HK-2 (cell line): ENCODE measurements at regions not wholly inside any gene's neighbourhood (a gene's known extent, or its start where the extent isn't known, plus 50 kb on each side); places are given as distances from the start of the nearest gene placed in this dataset.

Experiments
- DNase-seq: peaks from one replicate; pipeline ENCODE4 v3.0.0-alpha.2; 2018; ENCODE audit not compliant: unreplicated experiment

GRCh38 chr2:103810875-103811274 is 1043.0 kb upstream of the POU3F3 start:
- DNase-seq, result no peak

- no peak for DNase-seq
Observed at GRCh38 chr2:103814016-103814415, 1039.9 kb upstream of the POU3F3 start.

DNA sequence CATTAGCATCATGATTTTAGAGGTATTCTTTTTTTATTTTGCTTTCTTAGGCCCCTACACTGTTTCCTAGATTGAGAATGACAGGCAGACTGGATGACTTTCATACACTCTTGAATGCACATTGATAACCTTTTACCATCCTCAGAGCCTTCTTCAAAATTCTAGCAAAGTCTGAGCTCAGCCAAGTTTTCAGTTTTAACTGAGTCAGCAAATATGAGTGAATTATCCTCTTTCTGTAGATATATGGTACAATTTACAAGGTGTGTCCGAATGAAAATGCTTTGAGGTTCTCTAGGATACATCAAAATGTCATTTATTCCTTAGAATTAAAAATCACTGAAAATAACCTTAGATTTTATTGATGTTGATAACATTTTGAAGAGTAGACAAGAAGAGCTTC is 1038.2 kb upstream of the POU3F3 start:
- DNase-seq, result no peak

DNA sequence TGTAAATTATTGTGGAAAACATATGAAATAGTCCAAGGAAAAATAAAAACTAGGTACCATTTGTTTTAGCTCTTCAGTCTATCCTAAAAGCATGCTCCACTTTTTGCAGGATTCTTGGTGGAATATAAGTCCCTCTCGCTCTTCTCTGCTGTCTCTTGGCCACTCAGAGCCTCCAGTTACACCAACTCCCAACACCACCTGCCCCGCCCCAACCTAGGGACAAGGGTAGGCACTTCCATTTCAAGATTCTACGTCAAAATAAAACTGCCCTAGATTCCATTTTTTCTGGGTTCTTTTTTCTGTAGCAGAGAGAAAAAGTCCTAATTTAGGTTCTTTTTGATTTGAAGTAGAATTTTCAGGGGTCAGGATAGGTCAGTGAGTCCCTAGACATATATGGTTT is 1036.2 kb upstream of the POU3F3 start:
- no peak for DNase-seq

GRCh38 chr2:103818176-103818575 is 1035.7 kb upstream of the POU3F3 start:
- DNase-seq, result no peak

GRCh38 chr2:103819599-103819998 is 1034.3 kb upstream of the POU3F3 start:
- no peak for DNase-seq

DNA sequence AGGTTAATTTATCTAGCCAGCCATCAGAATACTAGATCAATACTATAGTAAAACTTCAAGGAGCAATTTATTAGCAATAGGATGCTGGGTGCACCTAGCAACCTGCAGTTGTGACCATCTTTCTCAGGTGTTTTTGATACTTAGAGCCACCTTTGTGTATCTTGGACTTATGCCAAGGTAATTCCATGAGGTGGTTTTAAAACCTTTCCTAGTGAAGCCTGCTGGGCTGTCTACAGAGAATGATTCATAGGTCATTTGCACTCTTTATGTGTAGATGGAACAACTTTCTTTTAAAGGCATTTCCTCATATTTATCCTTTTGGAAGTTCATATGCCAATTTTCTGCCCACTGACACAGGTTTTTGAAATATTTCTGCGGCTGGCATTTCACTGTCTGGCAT is 1030.1 kb upstream of the POU3F3 start:
- DNase-seq, result no peak

- no peak for DNase-seq
Observed at GRCh38 chr2:103847276-103847675, 1006.6 kb upstream of the POU3F3 start.

DNA sequence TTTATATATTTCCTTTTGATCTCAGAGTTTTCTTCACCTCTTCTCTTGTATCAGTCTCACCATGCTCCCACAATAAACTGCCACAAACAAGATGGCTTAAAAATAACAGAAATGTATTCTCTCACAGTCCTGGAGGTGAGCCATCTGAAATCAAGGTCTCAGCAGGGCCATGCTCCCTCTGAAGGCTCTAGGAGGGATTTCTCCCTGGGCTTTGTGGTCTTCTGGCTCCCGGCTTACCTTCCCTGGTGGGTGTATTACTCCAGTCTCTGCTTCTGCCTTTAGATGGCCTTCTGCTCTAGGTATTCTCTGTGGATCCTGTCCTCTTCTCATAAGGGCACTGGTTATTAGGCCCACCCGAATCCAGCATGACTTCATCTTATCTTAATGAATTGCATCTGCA is 994.7 kb upstream of the POU3F3 start:
- no peak for DNase-seq

- DNase-seq, result no peak
Observed at GRCh38 chr2:103860016-103860415, 993.9 kb upstream of the POU3F3 start.

GRCh38 chr2:103868396-103868795 is 985.5 kb upstream of the POU3F3 start:
- no peak for DNase-seq

GRCh38 chr2:103873716-103874351 is 980.1 kb upstream of the POU3F3 start:
- DNase-seq, result no peak

- no peak for DNase-seq
Observed at GRCh38 chr2:103875131-103875530, 978.8 kb upstream of the POU3F3 start.

GRCh38 chr2:103875531-103875930 is 978.4 kb upstream of the POU3F3 start:
- no peak for DNase-seq

- no peak for DNase-seq
Observed at GRCh38 chr2:103876611-103877010, 977.3 kb upstream of the POU3F3 start.

DNA sequence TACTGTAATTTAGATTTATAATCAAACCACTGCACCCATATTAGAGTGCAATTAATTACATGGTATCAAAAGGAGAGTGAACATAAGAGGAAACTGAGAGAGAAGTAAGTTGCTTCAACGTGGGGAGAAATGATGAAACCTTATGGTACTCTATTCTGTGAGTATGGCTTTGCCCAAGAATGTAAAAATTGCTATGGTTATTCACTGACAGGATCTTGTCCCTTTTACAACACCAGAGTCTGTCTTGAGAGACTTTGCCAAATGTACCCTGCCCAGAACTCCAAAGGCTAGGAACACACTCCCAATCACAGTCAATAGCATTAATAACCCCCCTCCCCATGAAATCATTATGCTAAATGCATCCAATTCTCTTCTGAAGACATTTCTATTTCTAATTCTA is 974.8 kb upstream of the POU3F3 start:
- DNase-seq, result no peak

- no peak for DNase-seq
Observed at GRCh38 chr2:103880081-103880834, 973.7 kb upstream of the POU3F3 start.

DNA sequence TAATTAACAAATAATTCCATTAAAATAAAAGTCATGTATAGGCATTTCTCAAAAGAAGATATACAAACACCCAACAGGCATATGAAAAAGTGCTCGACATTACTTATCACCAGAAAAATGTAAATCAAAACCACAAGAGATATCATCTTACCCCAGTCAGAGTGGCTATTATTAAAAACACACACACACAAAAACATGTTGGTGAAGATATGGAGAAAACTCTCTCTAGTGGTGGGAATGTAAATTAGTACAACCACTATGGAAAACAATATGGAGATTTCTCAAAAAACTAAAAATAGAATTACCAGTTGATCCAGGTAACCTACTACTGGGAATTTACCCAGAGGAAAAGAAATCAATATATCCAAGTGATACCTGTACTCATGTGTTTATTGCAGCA is 966.3 kb upstream of the POU3F3 start:
- DNase-seq, result no peak

DNA sequence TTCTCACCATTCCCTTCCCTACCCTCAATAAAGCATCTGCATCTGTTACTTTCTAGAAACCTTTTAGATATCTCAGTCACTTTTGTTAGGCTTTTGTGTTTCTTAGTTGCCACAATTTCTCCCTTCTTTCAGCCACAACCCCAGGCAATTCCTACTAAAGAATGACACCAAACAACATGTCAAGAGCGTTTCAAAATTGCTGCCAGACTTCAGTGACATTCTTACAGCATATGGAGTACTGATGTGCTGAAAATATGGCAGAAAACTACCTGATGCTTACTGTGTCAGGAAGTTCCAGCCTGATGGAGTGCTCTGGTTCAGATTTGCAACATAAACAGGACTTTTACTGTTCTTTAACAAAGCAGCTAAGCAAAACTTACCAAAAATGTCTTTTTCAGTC is 957.7 kb upstream of the POU3F3 start:
- no peak for DNase-seq

DNA sequence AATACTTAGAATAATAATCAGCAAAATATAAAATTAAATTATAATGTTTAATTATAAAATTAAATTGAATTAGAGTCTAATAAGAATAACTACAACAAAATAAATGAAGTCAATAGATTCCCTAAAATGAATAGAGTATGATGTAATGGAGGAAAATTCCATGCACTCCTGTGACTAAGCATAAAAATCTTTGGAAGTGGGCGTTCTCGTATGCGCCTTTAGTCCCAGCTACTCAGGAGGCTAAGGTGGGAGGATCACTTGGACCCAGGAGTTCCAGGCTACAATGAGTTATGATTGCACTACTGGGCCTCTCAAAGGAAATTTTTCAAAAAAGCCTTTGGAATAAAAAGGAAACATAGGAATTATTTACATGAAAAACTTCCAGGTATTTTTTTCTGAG is 955.4 kb upstream of the POU3F3 start:
- no peak for DNase-seq

- no peak for DNase-seq
Observed at GRCh38 chr2:103902347-103902746, 951.6 kb upstream of the POU3F3 start.

GRCh38 chr2:103921161-103921560 is 932.8 kb upstream of the POU3F3 start:
- no peak for DNase-seq

GRCh38 chr2:103942199-103942598 is 911.7 kb upstream of the POU3F3 start:
- DNase-seq, result no peak

- DNase-seq, result no peak
Observed at GRCh38 chr2:103945083-103945482, 908.8 kb upstream of the POU3F3 start.
